Mesendoderm (in vitro differentiated cells): ENCODE measurements at regions not wholly inside any gene's neighbourhood (a gene's known extent, or its start where the extent isn't known, plus 50 kb on each side); places are given as distances from the start of the nearest gene placed in this dataset.

Experiments used
- DNase-seq: peaks from one replicate; pipeline ENCODE4 v3.0.0; 2013
- H2AK5ac ChIP-seq: 2 replicates; pipeline ENCODE4 v1.6.1; 2013; ENCODE audit warnings: low read length, inconsistent platforms
- H2BK120ac ChIP-seq: 2 replicates; pipeline ENCODE4 v1.6.1; 2013; ENCODE audit warnings: low read depth, mild to moderate bottlenecking, low read length, moderate library complexity, mixed read lengths
- H2BK15ac ChIP-seq: replicated peaks from 2 replicates; pipeline ENCODE4 v1.6.1; 2013; ENCODE audit warnings: low read depth, mild to moderate bottlenecking, moderate library complexity
- H2BK5ac ChIP-seq: 2 replicates; pipeline ENCODE4 v1.6.1; 2013; ENCODE audit warnings: low read length, inconsistent platforms
- H3K18ac ChIP-seq: 2 replicates; pipeline ENCODE4 v1.6.1; 2013; ENCODE audit warnings: mild to moderate bottlenecking, low read length, mixed read lengths
- H3K23ac ChIP-seq: one replicate; pipeline ENCODE4 v1.6.1; 2013; ENCODE audit warnings: low read length
- H3K27ac ChIP-seq: 2 replicates; pipeline ENCODE4 v1.5.1; 2013; ENCODE audit warnings: low read depth, mild to moderate bottlenecking, inconsistent platforms, low read length, moderate library complexity
- H3K27me3 ChIP-seq: 2 replicates; pipeline ENCODE4 v1.6.1; 2013; ENCODE audit warnings: low read length, control low read depth, mild to moderate bottlenecking, inconsistent platforms; ENCODE audit not compliant: insufficient read depth, poor library complexity
- H3K36me3 ChIP-seq: 2 replicates; pipeline ENCODE4 v1.6.1; 2013; ENCODE audit warnings: low read length, inconsistent platforms; ENCODE audit not compliant: control insufficient read depth, insufficient read depth
- H3K4ac ChIP-seq: one replicate; pipeline ENCODE4 v1.6.1; 2013; ENCODE audit warnings: low read depth, mild to moderate bottlenecking, low read length, moderate library complexity
- H3K4me1 ChIP-seq: 2 replicates; pipeline ENCODE4 v1.6.1; 2013; ENCODE audit warnings: low read depth, low read length, inconsistent platforms; ENCODE audit not compliant: control insufficient read depth
- H3K4me2 ChIP-seq: 2 replicates; pipeline ENCODE4 v1.6.1; 2013; ENCODE audit warnings: low read length
- H3K4me3 ChIP-seq: 2 replicates; pipeline ENCODE4 v1.5.1; 2013; ENCODE audit warnings: mild to moderate bottlenecking, low read length
- H3K56ac ChIP-seq: one replicate; pipeline ENCODE4 v1.6.1; 2013; ENCODE audit warnings: low read length
- H3K79me1 ChIP-seq: 2 replicates; pipeline ENCODE4 v1.6.1; 2013; ENCODE audit warnings: low read length, inconsistent platforms
- H3K79me2 ChIP-seq: 2 replicates; pipeline ENCODE4 v1.6.1; 2013; ENCODE audit warnings: mild to moderate bottlenecking, low read length; ENCODE audit not compliant: control insufficient read depth, insufficient read depth
- H3K9ac ChIP-seq: 2 replicates; pipeline ENCODE4 v1.6.1; 2013; ENCODE audit warnings: low read length, inconsistent platforms
- H4K5ac ChIP-seq: one replicate; pipeline ENCODE4 v1.6.1; 2013; ENCODE audit warnings: low read length
- H4K8ac ChIP-seq: one replicate; pipeline ENCODE4 v1.6.1; 2013; ENCODE audit warnings: low read depth, mild to moderate bottlenecking, control low read depth, low read length, moderate library complexity
- WGBS: extraction: QIAGEN DNeasy Blood & Tissue Kit; methylation state at CpG from one replicate; pipeline ENCODE4 v1.1.7; 2013; ENCODE audit warnings: low lambda C conversion rate, missing lambda C conversion rate; ENCODE audit not compliant: insufficient coverage; ENCODE audit errors: extremely low coverage; 5-methylcytosine and 5-hydroxymethylcytosine counted together

GRCh38 chr9:23220171-23220570, 605.9 kb downstream of the ELAVL2 start:
- H3K56ac ChIP-seq = no peak overlapping the region
- no peak overlapping the region for H2AK5ac ChIP-seq
- H3K23ac ChIP-seq = no peak overlapping the region
- no peak overlapping the region for H4K5ac ChIP-seq
- H3K18ac ChIP-seq = no peak overlapping the region
- no peak overlapping the region for H4K8ac ChIP-seq
- no peaks in the 10 kb centered on the region for H3K79me2 ChIP-seq
- H3K79me1 ChIP-seq = no peaks in the 10 kb centered on the region
- DNase-seq = no peak
- no peak overlapping the region for H2BK120ac ChIP-seq
- H3K9ac ChIP-seq = no peak overlapping the region
- no peaks in the 10 kb centered on the region for H3K36me3 ChIP-seq
- H3K27ac ChIP-seq = no peak overlapping the region
- WGBS = no CpG with 5 or more reads among the region's 2 CpGs
- H2BK15ac ChIP-seq = no peak overlapping the region
- no peak overlapping the region for H2BK5ac ChIP-seq
- H3K4me2 ChIP-seq = no peak overlapping the region
- H3K4ac ChIP-seq = no peak overlapping the region
- H3K27me3 ChIP-seq = no peaks in the 10 kb centered on the region
- H3K4me1 ChIP-seq = no peaks in the 10 kb centered on the region
- no peak overlapping the region for H3K4me3 ChIP-seq

- WGBS = no CpG with 5 or more reads among the region's 3 CpGs
- Histone ChIP-seq H3K56ac (no peak overlapping the region), H3K23ac (no peak overlapping the region), H3K4me2 (no peak overlapping the region), H3K9ac (no peak overlapping the region), H4K5ac (no peak overlapping the region), H2AK5ac (no peak overlapping the region), H2BK5ac (no peak overlapping the region), H3K4me1 (no peaks in the 10 kb centered on the region), H3K36me3 (no peaks in the 10 kb centered on the region), H2BK15ac (no peak overlapping the region), H3K4me3 (no peak overlapping the region), H2BK120ac (no peak overlapping the region), H3K27me3 (no peaks in the 10 kb centered on the region), H4K8ac (no peak overlapping the region), H3K27ac (no peak overlapping the region), H3K18ac (no peak overlapping the region), H3K79me2 (no peaks in the 10 kb centered on the region), H3K79me1 (no peaks in the 10 kb centered on the region), H3K4ac (no peak overlapping the region)
- no peak for DNase-seq
Observed at GRCh38 chr9:23220957-23221356, 605.1 kb downstream of the ELAVL2 start.

- Histone ChIP-seq H2BK5ac (no peak overlapping the region), H4K5ac (no peak overlapping the region), H3K23ac (no peak overlapping the region), H3K56ac (no peak overlapping the region), H3K4me1 (no peaks in the 10 kb centered on the region), H2AK5ac (no peak overlapping the region), H3K27ac (no peak overlapping the region), H3K4me2 (no peak overlapping the region), H2BK15ac (no peak overlapping the region), H3K9ac (no peak overlapping the region), H3K27me3 (no peaks in the 10 kb centered on the region), H3K4me3 (no peak overlapping the region), H3K36me3 (no peaks in the 10 kb centered on the region), H3K79me1 (no peaks in the 10 kb centered on the region), H3K79me2 (no peaks in the 10 kb centered on the region), H3K18ac (no peak overlapping the region), H2BK120ac (no peak overlapping the region), H4K8ac (no peak overlapping the region), H3K4ac (no peak overlapping the region)
- no CpG with 5 or more reads among the region's 6 CpGs for WGBS
- no peak for DNase-seq
Observed at GRCh38 chr9:23229890-23230317, 596.1 kb downstream of the ELAVL2 start.

- no CpG with 5 or more reads among the region's 2 CpGs for WGBS
- Histone ChIP-seq H3K56ac (no peak overlapping the region), H2BK5ac (no peak overlapping the region), H3K18ac (peak overlapping the region; percentile 64), H3K23ac (no peak overlapping the region), H3K4me3 (no peak overlapping the region), H4K5ac (no peak overlapping the region), H2BK120ac (peak overlapping the region; percentile 54), H3K27me3 (no peaks in the 10 kb centered on the region), H3K79me2 (no peaks in the 10 kb centered on the region), H3K4me2 (no peak overlapping the region), H3K9ac (no peak overlapping the region), H3K27ac (no peak overlapping the region), H2BK15ac (no peak overlapping the region), H2AK5ac (no peak overlapping the region), H3K4me1 (no peaks in the 10 kb centered on the region), H3K36me3 (no peaks in the 10 kb centered on the region), H3K4ac (no peak overlapping the region), H3K79me1 (no peaks in the 10 kb centered on the region), H4K8ac (no peak overlapping the region)
- DNase-seq = peak; percentile 89
Observed at GRCh38 chr9:23232831-23233230, 593.2 kb downstream of the ELAVL2 start.

GRCh38 chr9:23243523-23243922, 582.5 kb downstream of the ELAVL2 start:
- Histone ChIP-seq H2BK120ac (no peak overlapping the region), H3K27me3 (no peaks in the 10 kb centered on the region), H3K4me1 (no peaks in the 10 kb centered on the region), H3K27ac (no peak overlapping the region), H3K79me1 (no peaks in the 10 kb centered on the region), H3K4me2 (no peak overlapping the region), H3K4ac (no peak overlapping the region), H3K4me3 (no peak overlapping the region), H3K23ac (no peak overlapping the region), H2AK5ac (no peak overlapping the region), H4K5ac (no peak overlapping the region), H2BK15ac (no peak overlapping the region), H3K79me2 (no peaks in the 10 kb centered on the region), H2BK5ac (no peak overlapping the region), H3K56ac (no peak overlapping the region), H3K36me3 (no peaks in the 10 kb centered on the region), H3K18ac (no peak overlapping the region), H3K9ac (no peak overlapping the region), H4K8ac (no peak overlapping the region)
- no peak for DNase-seq
- no CpG with 5 or more reads among the region's 1 CpG for WGBS

- H3K9ac ChIP-seq = no peak overlapping the region
- H2AK5ac ChIP-seq = no peak overlapping the region
- no peak for DNase-seq
- H3K36me3 ChIP-seq = no peaks in the 10 kb centered on the region
- no peak overlapping the region for H2BK120ac ChIP-seq
- no peak overlapping the region for H4K8ac ChIP-seq
- no peak overlapping the region for H3K27ac ChIP-seq
- H2BK5ac ChIP-seq = no peak overlapping the region
- no peak overlapping the region for H4K5ac ChIP-seq
- H3K4me3 ChIP-seq = no peak overlapping the region
- no peak overlapping the region for H2BK15ac ChIP-seq
- no peaks in the 10 kb centered on the region for H3K4me1 ChIP-seq
- H3K4me2 ChIP-seq = no peak overlapping the region
- no peaks in the 10 kb centered on the region for H3K79me1 ChIP-seq
- no peaks in the 10 kb centered on the region for H3K79me2 ChIP-seq
- H3K23ac ChIP-seq = no peak overlapping the region
- no peak overlapping the region for H3K56ac ChIP-seq
- H3K27me3 ChIP-seq = no peaks in the 10 kb centered on the region
- H3K4ac ChIP-seq = no peak overlapping the region
- no peak overlapping the region for H3K18ac ChIP-seq
Observed at GRCh38 chr9:23245067-23245466, 581.0 kb downstream of the ELAVL2 start.
